ENCODE measurements at regions not wholly inside any gene's neighbourhood (a gene's known extent, or its start where the extent isn't known, plus 50 kb on each side); places are given as distances from the start of the nearest gene placed in this dataset.

DNA sequence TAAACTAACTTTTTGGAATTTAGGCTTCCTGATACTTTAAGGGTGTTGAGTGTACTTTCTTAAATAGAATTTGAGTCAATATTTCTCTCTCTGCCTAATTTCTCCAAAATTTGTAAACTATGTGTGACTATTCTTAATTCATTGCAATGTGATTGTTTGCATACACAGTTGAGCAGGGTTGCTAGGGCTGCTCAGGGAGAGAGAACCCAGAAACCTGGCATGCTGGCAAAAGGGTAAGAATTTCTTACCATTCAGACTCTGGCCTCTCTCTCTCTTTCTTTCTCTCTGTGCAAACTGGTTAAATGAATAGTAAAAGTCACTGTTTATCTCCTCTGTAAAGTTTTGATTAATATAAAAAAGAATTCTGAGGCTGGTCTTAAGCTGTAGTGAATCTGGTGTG is 51.0 kb upstream of the NAMPT start:
- no peak for DNase-seq
